ENCODE measurements at regions not wholly inside any gene's neighbourhood (a gene's known extent, or its start where the extent isn't known, plus 50 kb on each side); places are given as distances from the start of the nearest gene placed in this dataset.
"Not testable (repeated sequence)": the region's sequence is repeated elsewhere in the genome, so short reads cannot be mapped to it uniquely, and the experiment has no call there.

DNA sequence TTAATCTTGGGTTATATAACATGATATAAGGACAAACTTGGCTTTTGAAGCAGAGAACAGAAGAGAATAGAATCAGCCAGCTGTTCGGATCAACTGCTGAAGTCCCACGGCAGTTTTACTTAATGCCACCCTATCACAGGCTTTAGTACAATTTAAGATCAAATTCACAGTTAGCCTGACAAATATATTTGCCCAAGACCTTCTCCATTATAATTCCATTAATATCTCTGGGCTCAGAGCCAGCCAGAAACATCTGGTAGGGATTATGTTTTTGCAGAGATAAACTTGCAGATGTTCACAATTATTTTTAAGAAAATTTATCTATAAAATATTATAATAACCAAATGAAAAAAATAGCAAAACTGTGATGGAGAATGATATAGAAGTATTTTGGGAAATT lies 381.4 kb downstream of the RAD51AP2 start:
- Histone ChIP-seq H3K36me3 (ENCODE audit: control insufficient read depth, insufficient read depth, low read length) (no peaks in the 10 kb centered on the region), H3K4me3 (ENCODE audit: low read depth, low read length) (no peak overlapping the region), H3K4me1 (ENCODE audit: control insufficient read depth, insufficient read depth, low read length) (peaks cover 3% of the 10 kb centered on the region; the same call in 1 of the 2 replicates), H3K27me3 (ENCODE audit: control insufficient read depth, insufficient read depth, low read length) (no peaks in the 10 kb centered on the region), H3K27ac (ENCODE audit: low read depth, low read length) (no peak overlapping the region), H3K9me3 (ENCODE audit: control insufficient read depth, insufficient read depth, low read length) (no peaks in the 10 kb centered on the region), H3K9ac (ENCODE audit: low read depth, low read length) (no peak overlapping the region)

GRCh38 chr2:17136231-17136630 lies 382.0 kb downstream of the RAD51AP2 start:
- no peak overlapping the region for H3K4me3 ChIP-seq (ENCODE audit: low read depth, low read length)
- no peak overlapping the region for H3K9ac ChIP-seq (ENCODE audit: low read depth, low read length)
- no peak overlapping the region for H3K27ac ChIP-seq (ENCODE audit: low read depth, low read length)
- H3K4me1 ChIP-seq (ENCODE audit: control insufficient read depth, insufficient read depth, low read length), result peaks cover 3% of the 10 kb centered on the region; the same call in 1 of the 2 replicates
- H3K27me3 ChIP-seq (ENCODE audit: control insufficient read depth, insufficient read depth, low read length), result no peaks in the 10 kb centered on the region
- no peaks in the 10 kb centered on the region for H3K9me3 ChIP-seq (ENCODE audit: control insufficient read depth, insufficient read depth, low read length)
- H3K36me3 ChIP-seq (ENCODE audit: control insufficient read depth, insufficient read depth, low read length), result no peaks in the 10 kb centered on the region

DNA sequence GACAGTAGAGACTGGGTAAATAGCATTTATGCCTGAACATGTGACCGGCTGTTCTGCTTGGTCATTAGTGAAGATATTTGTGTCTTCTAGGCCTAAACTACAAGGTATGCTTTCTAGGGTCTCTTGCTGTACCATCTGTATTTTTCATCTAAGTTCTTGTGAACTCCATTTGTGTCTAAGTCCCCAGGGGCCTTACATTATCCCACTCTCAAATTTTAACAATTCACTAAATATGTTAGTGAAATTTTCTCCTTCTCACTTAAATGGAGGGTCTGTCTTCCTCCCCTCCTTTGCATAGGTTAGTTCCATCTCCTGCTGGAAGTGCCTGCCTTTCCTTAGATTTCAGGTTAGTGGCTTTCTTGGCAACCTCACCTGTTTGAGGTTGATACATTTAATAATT lies 382.6 kb downstream of the RAD51AP2 start:
- Histone ChIP-seq H3K9me3 (ENCODE audit: control insufficient read depth, insufficient read depth, low read length) (no peaks in the 10 kb centered on the region), H3K4me1 (ENCODE audit: control insufficient read depth, insufficient read depth, low read length) (peaks cover 3% of the 10 kb centered on the region; the same call in 1 of the 2 replicates), H3K27me3 (ENCODE audit: control insufficient read depth, insufficient read depth, low read length) (no peaks in the 10 kb centered on the region), H3K4me3 (ENCODE audit: low read depth, low read length) (no peak overlapping the region), H3K36me3 (ENCODE audit: control insufficient read depth, insufficient read depth, low read length) (no peaks in the 10 kb centered on the region), H3K9ac (ENCODE audit: low read depth, low read length) (no peak overlapping the region; the same call in 1 of the 2 replicates), H3K27ac (ENCODE audit: low read depth, low read length) (no peak overlapping the region)

DNA sequence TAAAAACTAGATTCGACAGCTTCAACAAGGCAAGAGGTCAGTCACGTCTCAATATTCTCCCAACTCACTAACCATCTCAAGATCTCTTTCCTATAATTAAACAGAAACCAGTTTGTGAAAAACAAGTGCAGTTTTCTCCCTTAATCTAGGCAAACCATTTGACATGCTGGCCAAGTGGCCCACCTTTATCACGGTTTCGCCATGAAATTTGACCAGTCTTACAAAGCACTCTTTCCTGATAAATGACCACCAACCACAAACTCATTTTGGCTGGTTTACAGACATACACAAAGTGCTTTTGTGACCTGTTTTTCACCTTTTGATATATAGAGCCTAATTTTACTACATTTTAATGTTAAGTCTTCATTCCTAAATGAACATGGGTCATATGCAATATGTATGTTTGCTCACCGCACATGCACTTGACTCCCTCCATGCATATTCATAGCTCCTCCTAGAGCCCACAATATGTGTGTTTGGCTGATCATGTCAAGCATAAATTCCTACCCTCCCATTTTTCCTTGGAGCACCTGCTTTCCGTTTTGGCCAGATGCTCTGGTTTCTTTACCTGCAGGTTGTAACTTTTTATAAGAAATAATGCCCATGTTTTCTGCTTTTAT lies 385.1 kb downstream of the RAD51AP2 start:
- H3K4me3 ChIP-seq (ENCODE audit: low read depth, low read length), result no peak overlapping the region
- no peak overlapping the region for H3K27ac ChIP-seq (ENCODE audit: low read depth, low read length)
- no peaks in the 10 kb centered on the region for H3K36me3 ChIP-seq (ENCODE audit: control insufficient read depth, insufficient read depth, low read length)
- H3K27me3 ChIP-seq (ENCODE audit: control insufficient read depth, insufficient read depth, low read length), result no peaks in the 10 kb centered on the region
- H3K9me3 ChIP-seq (ENCODE audit: control insufficient read depth, insufficient read depth, low read length), result no peaks in the 10 kb centered on the region
- H3K4me1 ChIP-seq (ENCODE audit: control insufficient read depth, insufficient read depth, low read length), result peaks cover 3% of the 10 kb centered on the region; the same call in 1 of the 2 replicates
- H3K9ac ChIP-seq (ENCODE audit: low read depth, low read length), result no peak overlapping the region

- H3K9me3 ChIP-seq (ENCODE audit: control insufficient read depth, insufficient read depth, low read length); H3K4me1 ChIP-seq (ENCODE audit: control insufficient read depth, insufficient read depth, low read length); H3K9ac ChIP-seq (ENCODE audit: low read depth, low read length); H3K4me3 ChIP-seq (ENCODE audit: low read depth, low read length); H3K36me3 ChIP-seq (ENCODE audit: control insufficient read depth, insufficient read depth, low read length); H3K27me3 ChIP-seq (ENCODE audit: control insufficient read depth, insufficient read depth, low read length); H3K27ac ChIP-seq (ENCODE audit: low read depth, low read length): not testable (repeated sequence)
Measured at GRCh38 chr2:17130627-17131026, 387.6 kb downstream of the RAD51AP2 start.

- H3K9me3 ChIP-seq (ENCODE audit: control insufficient read depth, insufficient read depth, low read length), result no peaks in the 10 kb centered on the region
- H3K27me3 ChIP-seq (ENCODE audit: control insufficient read depth, insufficient read depth, low read length), result no peaks in the 10 kb centered on the region
- H3K4me1 ChIP-seq (ENCODE audit: control insufficient read depth, insufficient read depth, low read length), result no peaks in the 10 kb centered on the region
- no peaks in the 10 kb centered on the region for H3K36me3 ChIP-seq (ENCODE audit: control insufficient read depth, insufficient read depth, low read length)
- no peak overlapping the region for H3K27ac ChIP-seq (ENCODE audit: low read depth, low read length)
- no peak overlapping the region for H3K9ac ChIP-seq (ENCODE audit: low read depth, low read length)
- H3K4me3 ChIP-seq (ENCODE audit: low read depth, low read length), result no peak overlapping the region
Measured at GRCh38 chr2:17125989-17126620, 392.1 kb downstream of the RAD51AP2 start.

GRCh38 chr2:17124575-17125318 lies 393.5 kb downstream of the RAD51AP2 start:
- Histone ChIP-seq H3K9me3 (ENCODE audit: control insufficient read depth, insufficient read depth, low read length) (no peaks in the 10 kb centered on the region), H3K4me3 (ENCODE audit: low read depth, low read length) (no peak overlapping the region), H3K27ac (ENCODE audit: low read depth, low read length) (no peak overlapping the region), H3K4me1 (ENCODE audit: control insufficient read depth, insufficient read depth, low read length) (no peaks in the 10 kb centered on the region), H3K27me3 (ENCODE audit: control insufficient read depth, insufficient read depth, low read length) (no peaks in the 10 kb centered on the region), H3K36me3 (ENCODE audit: control insufficient read depth, insufficient read depth, low read length) (no peaks in the 10 kb centered on the region), H3K9ac (ENCODE audit: low read depth, low read length) (no peak overlapping the region)

DNA sequence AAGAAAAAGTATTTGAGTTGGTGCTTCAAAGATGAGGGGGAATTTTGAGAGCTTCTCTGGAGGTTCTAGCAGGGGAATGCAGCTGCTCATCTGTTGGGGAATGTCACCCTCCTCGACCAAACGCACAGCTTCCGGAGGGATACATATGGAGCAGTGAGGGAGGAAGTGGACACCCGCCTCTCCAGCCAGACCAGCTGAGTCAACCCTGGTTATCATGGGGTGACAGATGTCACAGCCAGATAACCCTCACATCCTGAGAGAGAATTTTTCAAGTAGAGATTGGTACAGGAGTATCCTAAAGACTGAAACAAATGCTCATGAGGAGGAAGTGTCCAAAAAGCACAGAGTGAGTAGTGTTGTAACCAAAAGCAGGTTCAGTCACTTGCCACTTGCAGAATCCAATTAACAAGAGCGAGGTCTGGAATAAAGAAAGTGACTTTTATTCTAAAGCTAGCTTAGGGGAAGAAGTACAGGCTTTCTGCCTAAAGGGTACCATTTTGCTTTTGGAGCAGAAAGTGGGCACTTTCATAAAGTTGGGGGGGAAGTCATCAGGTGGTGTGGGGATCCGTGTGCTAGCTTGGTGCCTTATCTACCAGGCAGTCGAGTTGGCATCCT lies 395.2 kb downstream of the RAD51AP2 start:
- H3K4me1 ChIP-seq (ENCODE audit: control insufficient read depth, insufficient read depth, low read length), result no peaks in the 10 kb centered on the region

DNA sequence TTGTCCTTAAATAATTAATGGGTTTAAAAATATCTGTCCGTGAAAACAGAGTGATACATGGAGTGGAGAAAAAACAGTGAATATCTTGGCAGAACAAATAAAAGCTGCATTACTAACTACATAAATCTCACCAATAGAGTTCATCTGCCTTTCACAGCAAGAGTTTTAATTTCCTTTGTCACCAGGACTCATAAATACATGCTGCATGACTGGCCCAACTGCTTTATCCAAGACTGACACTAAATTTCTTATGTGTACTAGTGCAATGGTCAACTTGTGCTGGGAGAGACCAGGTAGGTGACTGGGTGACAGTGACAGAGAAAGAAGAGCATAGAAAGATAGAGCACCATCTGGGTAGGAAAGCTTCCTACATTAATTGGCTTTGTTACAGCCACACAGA lies 402.8 kb downstream of the RAD51AP2 start:
- Histone ChIP-seq H3K4me3 (ENCODE audit: low read depth, low read length) (no peak overlapping the region), H3K27me3 (ENCODE audit: control insufficient read depth, insufficient read depth, low read length) (no peaks in the 10 kb centered on the region), H3K27ac (ENCODE audit: low read depth, low read length) (no peak overlapping the region), H3K36me3 (ENCODE audit: control insufficient read depth, insufficient read depth, low read length) (no peaks in the 10 kb centered on the region), H3K4me1 (ENCODE audit: control insufficient read depth, insufficient read depth, low read length) (no peaks in the 10 kb centered on the region), H3K9ac (ENCODE audit: low read depth, low read length) (no peak overlapping the region), H3K9me3 (ENCODE audit: control insufficient read depth, insufficient read depth, low read length) (no peaks in the 10 kb centered on the region)

More for the DNA sequence above, 395.2 kb downstream of the RAD51AP2 start:
- no peaks in the 10 kb centered on the region for H3K9me3 ChIP-seq (ENCODE audit: control insufficient read depth, insufficient read depth, low read length)
- no peak overlapping the region for H3K27ac ChIP-seq (ENCODE audit: low read depth, low read length)
- no peaks in the 10 kb centered on the region for H3K36me3 ChIP-seq (ENCODE audit: control insufficient read depth, insufficient read depth, low read length)
- no peaks in the 10 kb centered on the region for H3K27me3 ChIP-seq (ENCODE audit: control insufficient read depth, insufficient read depth, low read length)
- no peak overlapping the region for H3K9ac ChIP-seq (ENCODE audit: low read depth, low read length)
- H3K4me3 ChIP-seq (ENCODE audit: low read depth, low read length), result no peak overlapping the region

- H3K4me3 ChIP-seq (ENCODE audit: low read depth, low read length), result no peak overlapping the region
Measured at GRCh38 chr2:17115042-17115441, 403.2 kb downstream of the RAD51AP2 start.

DNA sequence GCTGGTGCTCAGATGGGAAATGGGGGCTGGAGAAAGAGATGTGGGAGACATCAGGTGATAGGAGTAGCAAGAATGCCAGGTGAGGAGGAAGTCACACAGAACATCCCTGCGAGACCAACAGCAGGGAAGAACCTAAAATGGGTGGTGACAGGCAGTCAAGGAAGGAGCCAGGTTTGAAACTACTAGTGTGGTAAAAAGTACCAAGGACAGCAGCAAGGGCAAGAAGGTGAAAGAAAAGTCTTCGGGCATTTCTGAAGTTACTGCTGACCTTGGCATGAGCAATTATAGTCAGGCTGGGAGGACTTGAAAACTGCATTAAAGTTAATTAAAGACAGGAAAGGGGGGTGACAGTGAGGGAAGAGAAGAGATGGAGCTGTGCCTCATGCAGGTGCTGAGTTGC lies 410.4 kb downstream of the RAD51AP2 start:
- Histone ChIP-seq H3K9me3 (ENCODE audit: control insufficient read depth, insufficient read depth, low read length) (no peaks in the 10 kb centered on the region), H3K9ac (ENCODE audit: low read depth, low read length) (no peak overlapping the region), H3K4me1 (ENCODE audit: control insufficient read depth, insufficient read depth, low read length) (no peaks in the 10 kb centered on the region), H3K27ac (ENCODE audit: low read depth, low read length) (no peak overlapping the region), H3K4me3 (ENCODE audit: low read depth, low read length) (no peak overlapping the region), H3K36me3 (ENCODE audit: control insufficient read depth, insufficient read depth, low read length) (no peaks in the 10 kb centered on the region), H3K27me3 (ENCODE audit: control insufficient read depth, insufficient read depth, low read length) (no peaks in the 10 kb centered on the region)

More at GRCh38 chr2:17115042-17115441, 403.2 kb downstream of the RAD51AP2 start:
- Histone ChIP-seq H3K36me3 (ENCODE audit: control insufficient read depth, insufficient read depth, low read length) (no peaks in the 10 kb centered on the region), H3K9ac (ENCODE audit: low read depth, low read length) (no peak overlapping the region), H3K4me1 (ENCODE audit: control insufficient read depth, insufficient read depth, low read length) (no peaks in the 10 kb centered on the region), H3K9me3 (ENCODE audit: control insufficient read depth, insufficient read depth, low read length) (no peaks in the 10 kb centered on the region), H3K27me3 (ENCODE audit: control insufficient read depth, insufficient read depth, low read length) (no peaks in the 10 kb centered on the region), H3K27ac (ENCODE audit: low read depth, low read length) (no peak overlapping the region)

Data from HUES48 (cell line).